ENCODE measurements at regions not wholly inside any gene's neighbourhood (a gene's known extent, or its start where the extent isn't known, plus 50 kb on each side); places are given as distances from the start of the nearest gene placed in this dataset.
"Not testable (repeated sequence)": the region's sequence is repeated elsewhere in the genome, so short reads cannot be mapped to it uniquely, and the experiment has no call there.

DNA sequence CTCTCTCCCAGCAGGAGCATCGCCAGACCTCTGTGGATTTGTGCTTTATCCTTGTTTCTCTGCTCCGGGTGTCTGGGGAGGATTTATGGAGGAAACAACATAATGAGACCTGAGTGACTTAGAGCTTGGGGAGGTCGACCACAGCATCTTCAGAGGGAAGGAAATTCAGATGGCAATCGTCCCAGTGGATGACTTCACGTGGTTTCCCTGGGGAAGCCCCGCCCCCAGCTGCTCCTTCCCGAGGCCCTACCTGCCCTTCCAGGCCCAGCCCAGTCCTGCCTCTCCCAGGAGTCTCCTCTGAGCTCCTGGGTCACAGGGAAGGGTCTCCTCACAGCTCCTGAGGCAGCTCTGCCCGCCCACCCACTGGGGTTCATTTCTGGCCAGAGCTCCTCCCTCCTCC is 430.3 kb upstream of the SULF2 start:
- no peak for DNase-seq

DNA sequence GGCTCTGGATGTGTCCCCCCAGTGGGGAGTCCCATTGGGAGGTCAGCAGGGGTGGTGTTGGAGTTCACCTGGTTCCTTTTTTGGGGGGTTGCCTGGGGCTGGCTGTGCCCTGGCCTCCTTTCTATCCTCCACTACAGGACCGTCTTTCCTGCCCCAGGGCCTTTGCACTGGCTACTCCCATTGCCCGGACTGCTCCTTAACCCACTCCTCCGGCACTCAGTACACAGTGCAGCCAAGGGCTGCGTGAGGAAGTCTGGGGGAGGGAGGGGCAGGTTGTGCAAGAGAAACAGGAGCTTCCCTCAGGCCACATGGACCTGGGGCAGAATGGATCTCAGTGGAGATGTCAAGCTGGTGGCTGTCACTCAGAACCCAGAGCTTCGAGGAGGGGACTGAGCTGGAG is 429.3 kb upstream of the SULF2 start:
- no peak for DNase-seq

DNA sequence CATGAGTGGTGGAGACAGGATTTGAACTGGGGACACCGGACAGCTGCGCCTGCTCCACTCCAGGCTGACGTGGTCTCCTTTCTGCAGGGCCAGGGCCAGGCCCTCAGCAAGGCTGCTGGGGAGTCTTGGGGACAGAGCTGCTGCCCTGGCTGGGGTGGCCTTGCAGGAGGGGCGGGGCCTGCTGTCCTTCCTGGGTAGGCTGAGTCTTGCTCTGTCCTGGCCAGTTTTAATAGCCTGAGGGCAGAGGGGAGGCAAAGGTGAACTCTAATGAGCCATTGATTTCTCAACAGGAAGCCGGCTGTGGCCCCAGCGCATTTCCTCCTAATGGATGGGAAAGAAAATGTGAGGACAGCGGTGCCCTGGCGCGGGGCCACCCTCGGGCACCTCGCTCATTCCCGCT is 428.4 kb upstream of the SULF2 start:
- DNase-seq: not testable (repeated sequence)

GRCh38 chr20:48212806-48213509 is 427.7 kb upstream of the SULF2 start:
- DNase-seq: no peak

GRCh38 chr20:48211847-48212246 is 426.6 kb upstream of the SULF2 start:
- DNase-seq: no peak

GRCh38 chr20:48211238-48211637 is 426.0 kb upstream of the SULF2 start:
- DNase-seq: no peak

GRCh38 chr20:48210111-48211027 is 425.1 kb upstream of the SULF2 start:
- no peak for DNase-seq

DNA sequence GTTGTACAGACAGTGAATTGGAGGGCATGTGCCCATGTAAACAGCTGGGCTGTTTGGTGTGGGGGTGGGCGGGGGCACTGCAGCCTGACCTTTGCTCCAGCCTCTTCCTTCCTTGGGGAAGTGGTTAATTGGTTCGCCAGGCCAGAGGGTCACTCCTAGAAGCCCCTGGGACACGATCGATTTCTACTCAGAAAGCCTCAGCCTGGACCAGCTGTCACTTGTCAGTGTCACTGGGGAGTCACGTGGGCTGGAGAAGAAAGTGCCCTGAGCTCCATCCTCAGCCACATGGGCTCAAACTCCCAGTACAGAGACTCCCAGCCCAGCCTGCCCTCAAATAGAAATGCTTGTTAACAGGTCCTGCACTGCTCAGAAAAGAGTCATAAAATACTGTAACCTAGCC is 423.8 kb upstream of the SULF2 start:
- no peak for DNase-seq

DNA sequence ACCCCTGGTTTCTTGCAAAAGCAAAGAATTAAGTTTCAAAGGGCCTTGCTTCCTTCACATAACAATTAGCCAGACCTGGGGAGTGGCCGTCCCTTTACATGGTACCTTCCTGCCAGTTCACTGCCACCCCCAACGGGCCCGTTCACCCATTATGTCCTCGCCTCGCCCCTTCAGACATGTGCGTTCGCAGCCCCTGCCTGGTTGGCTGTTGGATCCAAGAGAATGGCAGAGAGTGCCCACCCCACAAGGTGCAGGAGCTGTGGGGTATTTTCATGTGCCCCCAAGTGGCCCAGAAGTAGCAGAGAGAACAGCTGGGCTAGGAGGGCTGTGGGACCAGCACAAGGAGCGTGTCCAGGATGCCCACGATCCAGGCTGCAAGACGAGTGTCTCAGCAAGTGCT is 422.9 kb upstream of the SULF2 start:
- DNase-seq: no peak

GRCh38 chr20:48207505-48207904 is 422.2 kb upstream of the SULF2 start:
- DNase-seq: no peak

DNA sequence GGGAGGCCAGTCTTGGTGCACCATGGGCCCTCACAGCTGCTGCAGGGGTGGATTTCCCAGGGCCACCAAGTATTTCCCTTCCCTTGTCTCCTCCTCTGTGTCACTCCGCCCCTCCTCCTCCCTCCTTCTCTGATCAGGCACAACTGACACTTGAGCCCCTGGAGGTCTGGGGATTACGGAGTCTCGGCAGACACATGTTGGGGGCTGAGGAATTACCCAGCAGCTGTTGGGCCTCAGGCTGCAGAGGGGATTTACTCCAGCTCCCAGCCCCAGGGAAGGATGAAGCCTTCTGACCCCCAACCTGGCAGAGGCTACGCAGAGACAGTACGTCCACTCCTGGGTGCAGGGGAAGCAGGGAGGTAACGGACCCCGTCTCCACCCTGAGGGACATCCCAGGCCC is 420.5 kb upstream of the SULF2 start:
- peak; percentile 50 for DNase-seq

DNA sequence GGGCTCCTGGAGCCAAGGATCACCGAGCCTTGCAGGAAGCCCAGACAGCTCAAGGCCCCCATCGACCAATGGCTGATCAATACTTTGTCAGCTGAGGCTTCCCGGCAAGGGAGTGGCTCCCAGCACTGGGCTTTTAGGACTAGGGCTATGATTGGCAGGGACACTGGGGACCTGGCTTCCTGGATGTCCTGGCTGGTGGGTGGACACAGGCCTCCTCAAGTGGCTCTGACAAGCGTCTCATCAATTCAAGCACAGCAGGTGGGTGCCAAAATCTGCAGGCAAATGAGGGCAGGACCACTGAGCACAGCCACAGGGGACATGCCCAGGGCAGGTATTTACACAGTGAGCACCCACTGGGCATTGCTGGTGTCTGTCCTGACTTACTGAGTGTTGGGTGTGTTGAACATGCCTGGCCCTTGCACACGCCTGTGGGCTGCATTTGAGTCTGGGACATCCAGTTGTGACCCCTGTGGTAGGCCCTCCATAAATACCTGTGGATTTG is 420.1 kb upstream of the SULF2 start:
- DNase-seq: no peak

DNA sequence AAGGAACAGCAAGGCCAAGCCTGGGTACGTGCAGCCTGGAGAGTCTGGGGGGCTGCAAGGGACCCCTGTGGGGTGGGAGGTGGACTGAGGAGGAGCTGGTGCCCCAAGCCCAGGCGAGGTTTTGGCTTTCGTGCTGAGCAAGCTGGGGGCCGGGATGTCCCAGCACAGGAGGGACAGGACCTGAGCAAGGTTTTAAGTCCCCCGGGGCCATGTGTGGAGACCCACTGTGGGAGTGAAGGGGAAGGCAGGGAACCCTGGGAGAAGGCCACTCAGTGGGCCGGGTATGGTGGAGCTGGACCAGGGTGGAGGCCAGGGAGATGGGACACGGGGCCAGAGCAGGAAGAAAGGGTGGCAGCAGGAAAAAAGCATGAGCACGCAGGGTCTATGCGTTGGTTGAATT is 419.2 kb upstream of the SULF2 start:
- DNase-seq: no peak

- no peak for DNase-seq
These were observed 418.0 kb upstream of the SULF2 start for GRCh38 chr20:48203252-48203651.

DNA sequence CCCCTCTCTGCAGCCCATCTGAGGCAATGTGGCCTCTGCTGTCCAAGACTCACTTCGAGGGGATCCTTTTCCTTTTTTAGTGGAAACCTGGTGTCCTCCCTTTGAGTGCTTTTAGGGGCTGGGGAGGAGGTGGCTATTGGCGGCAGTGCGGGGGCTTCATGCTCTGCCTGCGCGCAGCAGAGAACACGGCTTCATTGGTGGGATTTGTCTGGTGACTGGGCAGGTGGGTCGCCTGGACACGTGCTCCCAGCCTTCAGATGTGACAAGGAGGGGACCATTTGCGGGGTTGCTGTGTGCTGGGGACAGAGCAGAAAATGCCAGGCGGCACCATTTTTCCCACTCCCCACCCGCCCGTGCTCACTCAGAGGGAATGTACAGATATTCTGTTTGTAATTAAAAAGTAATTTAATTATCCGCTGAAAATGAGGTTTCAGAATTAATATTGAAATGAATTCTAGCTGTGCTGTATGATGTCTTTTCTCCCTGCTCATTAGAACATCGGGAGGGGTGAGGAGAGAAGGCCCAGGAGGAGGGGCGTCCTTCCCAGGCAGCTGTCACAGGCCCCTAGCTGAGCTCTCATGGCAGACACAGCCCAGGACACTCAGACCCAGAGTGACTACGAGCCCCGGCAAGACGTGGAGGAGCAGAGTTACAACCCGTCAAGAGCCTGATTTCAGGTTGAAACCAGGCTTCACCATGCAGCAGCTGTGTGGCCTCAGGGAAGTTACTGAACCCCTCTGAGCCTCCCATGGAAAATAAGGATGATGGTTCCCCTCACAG is 417.2 kb upstream of the SULF2 start:
- no peak for DNase-seq

GRCh38 chr20:48201885-48202284 is 416.6 kb upstream of the SULF2 start:
- DNase-seq: no peak

DNA sequence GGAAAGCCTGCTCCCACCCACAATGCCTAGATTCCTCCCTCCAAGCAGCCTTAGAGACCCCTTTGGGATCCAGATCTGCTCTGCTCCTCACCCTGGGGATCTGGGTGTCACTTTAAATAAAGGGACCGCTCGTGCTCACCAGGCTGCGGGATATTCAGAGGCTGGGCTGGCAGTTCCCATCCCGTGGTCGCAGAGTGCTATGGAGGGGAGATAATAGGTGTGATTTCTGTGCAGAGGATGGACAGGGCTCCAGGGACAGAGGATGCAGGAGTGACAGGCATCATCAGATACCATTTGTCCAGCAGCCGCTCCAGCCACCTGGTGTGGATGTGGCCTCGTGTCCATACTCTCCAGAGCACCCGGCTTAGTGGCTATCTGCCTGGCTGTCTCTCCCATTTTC is 415.9 kb upstream of the SULF2 start:
- DNase-seq: no peak

DNA sequence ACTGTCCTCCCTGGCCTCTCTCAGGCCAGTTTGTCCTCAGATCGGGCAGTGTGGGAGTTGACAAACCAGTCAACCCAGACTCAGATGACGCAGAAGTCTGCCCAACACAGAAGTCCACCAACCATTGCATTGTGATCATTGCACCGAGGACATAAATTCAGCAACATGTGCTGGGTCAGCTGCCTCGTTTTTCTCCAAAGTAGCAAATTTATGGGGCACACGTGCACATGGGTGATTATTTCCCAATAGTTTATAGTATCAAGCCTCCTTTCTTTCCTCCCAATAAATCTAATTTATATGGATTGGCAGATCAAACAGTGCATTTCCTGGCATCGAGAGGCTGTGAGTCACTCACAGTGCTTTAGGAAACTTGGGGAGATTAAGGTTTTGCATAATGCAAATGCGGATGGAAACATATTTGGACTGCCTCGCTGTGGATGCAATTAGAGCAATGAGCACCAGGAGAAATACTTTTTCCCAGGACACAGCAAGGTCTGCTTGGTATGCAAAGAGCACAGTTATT is 413.7 kb upstream of the SULF2 start:
- no peak for DNase-seq

- peak; percentile 48 for DNase-seq
These were observed 411.8 kb upstream of the SULF2 start for GRCh38 chr20:48197066-48197465.

DNA sequence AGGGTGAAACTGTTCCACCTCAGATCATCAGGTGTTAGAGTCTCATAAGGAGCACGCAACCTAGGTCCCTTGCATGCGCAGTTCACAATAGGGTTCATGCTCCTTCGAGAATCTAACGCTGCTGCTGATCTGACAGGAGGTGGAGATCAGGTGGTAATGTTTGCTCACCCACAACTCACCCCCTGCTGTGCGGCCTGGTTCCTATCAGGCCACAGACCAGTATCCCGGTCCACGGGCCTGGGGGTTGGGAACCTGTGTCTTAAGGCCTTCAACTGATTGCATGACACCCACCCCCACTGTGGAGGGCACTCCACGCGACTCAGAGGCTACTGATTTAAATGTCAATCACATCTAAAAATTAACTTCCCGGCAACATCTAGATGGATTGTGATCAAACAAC is 411.2 kb upstream of the SULF2 start:
- DNase-seq: no peak

- DNase-seq: no peak
These were observed 410.7 kb upstream of the SULF2 start for GRCh38 chr20:48196001-48196400.

DNA sequence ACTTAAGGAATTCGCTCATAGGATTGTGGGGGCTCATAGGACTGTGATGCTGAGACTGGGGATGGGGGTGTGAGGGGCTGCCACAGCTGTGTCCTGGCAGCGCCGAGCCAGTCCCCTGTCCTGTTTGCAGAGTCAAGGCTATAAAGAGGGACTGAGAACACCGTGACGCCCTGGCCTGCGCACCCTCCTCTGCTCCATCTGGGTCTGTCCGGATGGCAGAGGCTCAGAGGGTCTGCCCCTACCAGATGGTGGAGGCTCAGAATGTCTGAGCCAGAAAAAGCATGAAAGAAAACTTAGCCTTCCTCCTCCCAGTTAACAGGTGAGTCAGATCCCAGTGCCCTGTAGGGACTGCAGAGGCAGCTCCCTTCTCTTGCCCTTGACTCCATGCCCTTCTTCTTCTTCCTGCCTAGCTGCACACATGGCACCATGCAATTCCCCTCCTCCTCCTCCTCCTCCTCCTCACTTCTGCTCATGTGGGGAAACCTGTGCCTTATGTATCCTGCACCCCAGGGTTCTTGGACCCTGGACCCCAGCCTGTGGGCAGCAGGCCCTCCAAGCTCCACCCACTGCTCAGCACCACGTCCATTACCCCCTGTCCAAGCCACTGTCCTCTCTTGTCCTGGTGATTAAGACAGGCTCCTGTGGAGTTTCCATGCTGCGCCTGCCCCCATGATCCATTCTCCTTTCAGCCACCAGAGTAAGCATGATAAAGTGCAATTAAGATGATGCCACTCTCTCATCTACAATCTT is 410.0 kb upstream of the SULF2 start:
- DNase-seq: no peak
